ENCODE measurements at regions not wholly inside any gene's neighbourhood (a gene's known extent, or its start where the extent isn't known, plus 50 kb on each side); places are given as distances from the start of the nearest gene placed in this dataset.
A peak's percentile ranks its signal among the peaks of the same experiment; 100 is the strongest.

DNA sequence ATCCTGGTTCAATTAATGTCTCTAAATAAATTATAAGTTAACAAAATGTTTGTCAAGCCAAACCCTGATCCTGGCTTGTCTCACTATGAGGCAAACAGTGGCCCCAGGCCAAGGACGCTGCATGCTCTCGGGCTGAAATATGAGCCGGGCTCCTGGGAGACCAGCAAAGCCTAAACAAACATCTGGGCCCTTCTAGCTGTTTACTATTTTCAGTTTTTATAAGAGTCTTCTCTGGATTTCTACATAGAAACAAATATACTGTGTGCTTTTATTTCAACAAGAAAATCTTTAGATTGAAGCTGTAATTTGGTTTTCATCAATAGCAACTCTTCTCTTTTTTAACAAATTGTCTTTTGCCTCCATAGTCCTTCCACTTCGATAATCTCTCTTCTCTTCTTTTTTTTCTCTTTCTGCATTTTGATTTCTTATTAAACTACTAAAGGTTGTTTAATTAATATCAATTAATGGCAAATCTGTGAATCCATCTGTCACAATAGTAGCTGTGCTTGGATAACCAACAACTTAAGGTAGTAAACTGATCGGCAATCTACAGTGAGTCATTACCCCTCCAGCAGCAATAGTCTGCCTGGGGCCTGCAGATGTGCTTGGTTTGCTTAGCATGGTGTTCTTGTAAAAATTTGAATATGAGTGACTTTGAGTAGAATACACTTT lies 83.3 kb upstream of the DNAJC1 start (continued):
- TF ChIP-seq, protein P1, sequence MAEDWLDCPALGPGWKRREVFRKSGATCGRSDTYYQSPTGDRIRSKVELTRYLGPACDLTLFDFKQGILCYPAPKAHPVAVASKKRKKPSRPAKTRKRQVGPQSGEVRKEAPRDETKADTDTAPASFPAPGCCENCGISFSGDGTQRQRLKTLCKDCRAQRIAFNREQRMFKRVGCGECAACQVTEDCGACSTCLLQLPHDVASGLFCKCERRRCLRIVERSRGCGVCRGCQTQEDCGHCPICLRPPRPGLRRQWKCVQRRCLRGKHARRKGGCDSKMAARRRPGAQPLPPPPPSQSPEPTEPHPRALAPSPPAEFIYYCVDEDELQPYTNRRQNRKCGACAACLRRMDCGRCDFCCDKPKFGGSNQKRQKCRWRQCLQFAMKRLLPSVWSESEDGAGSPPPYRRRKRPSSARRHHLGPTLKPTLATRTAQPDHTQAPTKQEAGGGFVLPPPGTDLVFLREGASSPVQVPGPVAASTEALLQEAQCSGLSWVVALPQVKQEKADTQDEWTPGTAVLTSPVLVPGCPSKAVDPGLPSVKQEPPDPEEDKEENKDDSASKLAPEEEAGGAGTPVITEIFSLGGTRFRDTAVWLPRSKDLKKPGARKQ (CRISPR knock-in tag; IDR thresholded peaks at IDR 0.05), result no peak
- TF ChIP-seq ZNF134 (CRISPR knock-in tag; conservative IDR thresholded peaks at IDR 0.05) (no peak), MTF1 (CRISPR knock-in tag; IDR thresholded peaks at IDR 0.05; ENCODE audit: borderline replicate concordance) (no peak), ELF4 (CRISPR knock-in tag; IDR thresholded peaks at IDR 0.05) (no peak), TAF9B (IDR thresholded peaks at IDR 0.05; ENCODE audit: partially characterized antibody) (peak; percentile 10), GTF2E2 (tag; IDR thresholded peaks at IDR 0.05) (no peak), GTF2F1 (IDR thresholded peaks at IDR 0.05; ENCODE audit: low read depth, low read length) (no peak), SNIP1 (IDR thresholded peaks at IDR 0.05; ENCODE audit: low read depth) (0 out of 2 replicates have a peak, but pooled peaks have one; percentile 31), ZKSCAN3 (CRISPR knock-in tag; IDR thresholded peaks at IDR 0.05) (no peak), RBM22 (IDR thresholded peaks at IDR 0.05; ENCODE audit: low read depth, low read length, poor library complexity, severe bottlenecking) (no peak), MECOM (CRISPR knock-in tag; IDR thresholded peaks at IDR 0.05) (no peak), CBFA2T2 (conservative IDR thresholded peaks at IDR 0.05) (peak; percentile 53; the same call in 1 of the 2 replicates), MEF2A (IDR thresholded peaks at IDR 0.05; ENCODE audit: control insufficient read depth, low read depth, low read length) (no peak), CBFA2T3 (IDR thresholded peaks at IDR 0.05) (peak; percentile 70), NBN (IDR thresholded peaks at IDR 0.05; ENCODE audit: low read depth) (no peak), ZNF384 (IDR thresholded peaks at IDR 0.05; ENCODE audit: low read depth, low read length) (no peak), ZNF354B (CRISPR knock-in tag; IDR thresholded peaks at IDR 0.05) (no peak)
- TF ChIP-seq, protein P2, sequence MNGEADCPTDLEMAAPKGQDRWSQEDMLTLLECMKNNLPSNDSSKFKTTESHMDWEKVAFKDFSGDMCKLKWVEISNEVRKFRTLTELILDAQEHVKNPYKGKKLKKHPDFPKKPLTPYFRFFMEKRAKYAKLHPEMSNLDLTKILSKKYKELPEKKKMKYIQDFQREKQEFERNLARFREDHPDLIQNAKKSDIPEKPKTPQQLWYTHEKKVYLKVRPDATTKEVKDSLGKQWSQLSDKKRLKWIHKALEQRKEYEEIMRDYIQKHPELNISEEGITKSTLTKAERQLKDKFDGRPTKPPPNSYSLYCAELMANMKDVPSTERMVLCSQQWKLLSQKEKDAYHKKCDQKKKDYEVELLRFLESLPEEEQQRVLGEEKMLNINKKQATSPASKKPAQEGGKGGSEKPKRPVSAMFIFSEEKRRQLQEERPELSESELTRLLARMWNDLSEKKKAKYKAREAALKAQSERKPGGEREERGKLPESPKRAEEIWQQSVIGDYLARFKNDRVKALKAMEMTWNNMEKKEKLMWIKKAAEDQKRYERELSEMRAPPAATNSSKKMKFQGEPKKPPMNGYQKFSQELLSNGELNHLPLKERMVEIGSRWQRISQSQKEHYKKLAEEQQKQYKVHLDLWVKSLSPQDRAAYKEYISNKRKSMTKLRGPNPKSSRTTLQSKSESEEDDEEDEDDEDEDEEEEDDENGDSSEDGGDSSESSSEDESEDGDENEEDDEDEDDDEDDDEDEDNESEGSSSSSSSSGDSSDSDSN (IDR thresholded peaks at IDR 0.05; ENCODE audit: borderline replicate concordance in 1 of 2, low read depth in 2 of 2, low read length in 2 of 2), result 0 out of 4 replicates have a peak, but pooled peaks of 1 of the 2 experiments have one; percentile 50
- TF ChIP-seq, protein P3, sequence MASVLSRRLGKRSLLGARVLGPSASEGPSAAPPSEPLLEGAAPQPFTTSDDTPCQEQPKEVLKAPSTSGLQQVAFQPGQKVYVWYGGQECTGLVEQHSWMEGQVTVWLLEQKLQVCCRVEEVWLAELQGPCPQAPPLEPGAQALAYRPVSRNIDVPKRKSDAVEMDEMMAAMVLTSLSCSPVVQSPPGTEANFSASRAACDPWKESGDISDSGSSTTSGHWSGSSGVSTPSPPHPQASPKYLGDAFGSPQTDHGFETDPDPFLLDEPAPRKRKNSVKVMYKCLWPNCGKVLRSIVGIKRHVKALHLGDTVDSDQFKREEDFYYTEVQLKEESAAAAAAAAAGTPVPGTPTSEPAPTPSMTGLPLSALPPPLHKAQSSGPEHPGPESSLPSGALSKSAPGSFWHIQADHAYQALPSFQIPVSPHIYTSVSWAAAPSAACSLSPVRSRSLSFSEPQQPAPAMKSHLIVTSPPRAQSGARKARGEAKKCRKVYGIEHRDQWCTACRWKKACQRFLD (CRISPR knock-in tag; IDR thresholded peaks at IDR 0.05), result no peak
- TF ChIP-seq, protein P4, sequence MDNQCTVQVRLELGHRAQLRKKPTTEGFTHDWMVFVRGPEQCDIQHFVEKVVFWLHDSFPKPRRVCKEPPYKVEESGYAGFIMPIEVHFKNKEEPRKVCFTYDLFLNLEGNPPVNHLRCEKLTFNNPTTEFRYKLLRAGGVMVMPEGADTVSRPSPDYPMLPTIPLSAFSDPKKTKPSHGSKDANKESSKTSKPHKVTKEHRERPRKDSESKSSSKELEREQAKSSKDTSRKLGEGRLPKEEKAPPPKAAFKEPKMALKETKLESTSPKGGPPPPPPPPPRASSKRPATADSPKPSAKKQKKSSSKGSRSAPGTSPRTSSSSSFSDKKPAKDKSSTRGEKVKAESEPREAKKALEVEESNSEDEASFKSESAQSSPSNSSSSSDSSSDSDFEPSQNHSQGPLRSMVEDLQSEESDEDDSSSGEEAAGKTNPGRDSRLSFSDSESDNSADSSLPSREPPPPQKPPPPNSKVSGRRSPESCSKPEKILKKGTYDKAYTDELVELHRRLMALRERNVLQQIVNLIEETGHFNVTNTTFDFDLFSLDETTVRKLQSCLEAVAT (IDR thresholded peaks at IDR 0.05), result peak in 1 of 2 experiments; percentile 78; a peak in 2 of 4 replicates
- TF ChIP-seq, protein P5, sequence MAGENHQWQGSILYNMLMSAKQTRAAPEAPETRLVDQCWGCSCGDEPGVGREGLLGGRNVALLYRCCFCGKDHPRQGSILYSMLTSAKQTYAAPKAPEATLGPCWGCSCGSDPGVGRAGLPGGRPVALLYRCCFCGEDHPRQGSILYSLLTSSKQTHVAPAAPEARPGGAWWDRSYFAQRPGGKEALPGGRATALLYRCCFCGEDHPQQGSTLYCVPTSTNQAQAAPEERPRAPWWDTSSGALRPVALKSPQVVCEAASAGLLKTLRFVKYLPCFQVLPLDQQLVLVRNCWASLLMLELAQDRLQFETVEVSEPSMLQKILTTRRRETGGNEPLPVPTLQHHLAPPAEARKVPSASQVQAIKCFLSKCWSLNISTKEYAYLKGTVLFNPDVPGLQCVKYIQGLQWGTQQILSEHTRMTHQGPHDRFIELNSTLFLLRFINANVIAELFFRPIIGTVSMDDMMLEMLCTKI (IDR thresholded peaks at IDR 0.05; ENCODE audit: partially characterized antibody), result no peak
